B cell (primary cell): ENCODE measurements at regions not wholly inside any gene's neighbourhood (a gene's known extent, or its start where the extent isn't known, plus 50 kb on each side); places are given as distances from the start of the nearest gene placed in this dataset.

Experiments used
- CTCF ChIP-seq: fragments of 200-600 bp; IDR thresholded peaks from one replicate; pipeline ENCODE4 v1.8.0; 2022; ENCODE audit warnings: antibody characterized with exemption, mild to moderate bottlenecking
- EZH2 ChIP-seq: IDR thresholded peaks from 2 replicates; pipeline ENCODE4 v1.6.1; 2012; ENCODE audit warnings: borderline replicate concordance, low read depth, mild to moderate bottlenecking, moderate library complexity, low read length; ENCODE audit not compliant: insufficient read depth, poor library complexity, severe bottlenecking

- TF ChIP-seq CTCF (no peak), EZH2 (no peak)
Observed at GRCh38 chr17:52744179-52744578, 585.7 kb upstream of the CA10 start.
